ENCODE measurements at regions not wholly inside any gene's neighbourhood (a gene's known extent, or its start where the extent isn't known, plus 50 kb on each side); places are given as distances from the start of the nearest gene placed in this dataset.

GRCh38 chr3:117266806-117267205, 557.2 kb downstream of the TUSC7 start:
- Histone ChIP-seq H3K36me3 (ENCODE audit: control insufficient read depth, insufficient read depth, low read length) (no peaks in the 10 kb centered on the region), H3K79me2 (ENCODE audit: control insufficient read depth, insufficient read depth, low read length) (no peaks in the 10 kb centered on the region), H3K9me3 (replicated peaks; ENCODE audit: control insufficient read depth, insufficient read depth, low read depth, low read length) (no peaks in the 10 kb centered on the region), H2AFZ (ENCODE audit: low read depth, low read length) (no peak overlapping the region), H3K4me2 (ENCODE audit: insufficient read depth, low read length) (no peak overlapping the region), H3K4me3 (no peak overlapping the region), H4K20me1 (replicated peaks; ENCODE audit: control insufficient read depth, insufficient read depth, low read length) (no peaks in the 10 kb centered on the region), H3K9ac (ENCODE audit: insufficient read depth in 1 of 2, low read depth in 2 of 2, low read length in 2 of 2) (no peak overlapping the region), H3K27me3 (ENCODE audit: control insufficient read depth in 2 of 2, insufficient read depth in 2 of 2, low read length in 2 of 2) (no peaks in the 10 kb centered on the region), H3K9me1 (ENCODE audit: control insufficient read depth, insufficient read depth, low read length) (no peaks in the 10 kb centered on the region), H3K4me1 (replicated peaks in 1 of 2; ENCODE audit: control insufficient read depth in 2 of 2, insufficient read depth in 2 of 2, low read length in 2 of 2) (no peaks in the 10 kb centered on the region), H3K27ac (ENCODE audit: extremely low read depth, low read depth, low read length) (no peak overlapping the region)
- FAIRE-seq (no peak), ATAC-seq (no peak), DNase-seq (ENCODE audit: extremely low read depth in 1 of 4, low spot score in 3 of 4) (no peak)
- TF ChIP-seq ZNF586 (CRISPR knock-in tag; conservative IDR thresholded peaks at IDR 0.05) (no peak), IRF9 (tag; IDR thresholded peaks at IDR 0.05) (no peak), ZNF785 (CRISPR knock-in tag; IDR thresholded peaks at IDR 0.05) (no peak), NR2F6 (CRISPR knock-in tag; IDR thresholded peaks at IDR 0.05) (no peak), GTF2E2 (tag; IDR thresholded peaks at IDR 0.05) (no peak)
- no TSS peak for BruUV-seq (replicated peaks)
- CTCF ChIA-PET (ENCODE audit: low intra/inter-chr PET ratio), result no interaction called here
- intact Hi-C loops (cut with micrococcal nuclease), result no loop called here
- in situ Hi-C loops (cut with MboI), result no loop called here
- POLR2A ChIA-PET, result no interaction called here

GRCh38 chr3:117268318-117268717, 558.7 kb downstream of the TUSC7 start:
- Histone ChIP-seq H2AFZ (ENCODE audit: low read depth, low read length) (no peak overlapping the region), H3K9ac (ENCODE audit: insufficient read depth in 1 of 2, low read depth in 2 of 2, low read length in 2 of 2) (no peak overlapping the region), H3K9me3 (replicated peaks; ENCODE audit: control insufficient read depth, insufficient read depth, low read depth, low read length) (no peaks in the 10 kb centered on the region), H3K27me3 (ENCODE audit: control insufficient read depth in 2 of 2, insufficient read depth in 2 of 2, low read length in 2 of 2) (no peaks in the 10 kb centered on the region), H3K9me1 (ENCODE audit: control insufficient read depth, insufficient read depth, low read length) (no peaks in the 10 kb centered on the region), H3K4me3 (no peak overlapping the region), H3K4me1 (replicated peaks in 1 of 2; ENCODE audit: control insufficient read depth in 2 of 2, insufficient read depth in 2 of 2, low read length in 2 of 2) (no peaks in the 10 kb centered on the region), H3K36me3 (ENCODE audit: control insufficient read depth, insufficient read depth, low read length) (no peaks in the 10 kb centered on the region), H3K4me2 (ENCODE audit: insufficient read depth, low read length) (no peak overlapping the region), H3K79me2 (ENCODE audit: control insufficient read depth, insufficient read depth, low read length) (no peaks in the 10 kb centered on the region), H3K27ac (ENCODE audit: extremely low read depth, low read depth, low read length) (no peak overlapping the region), H4K20me1 (replicated peaks; ENCODE audit: control insufficient read depth, insufficient read depth, low read length) (no peaks in the 10 kb centered on the region)
- POLR2A ChIA-PET, result no interaction called here
- no peak for DNase-seq (ENCODE audit: extremely low read depth in 1 of 4, low spot score in 3 of 4)
- CTCF ChIA-PET (ENCODE audit: low intra/inter-chr PET ratio), result no interaction called here
- in situ Hi-C loops (cut with MboI), result no loop called here
- no peak for ATAC-seq
- intact Hi-C loops (cut with micrococcal nuclease), result no loop called here
- BruUV-seq (replicated peaks), result no TSS peak
- WGBS (ENCODE audit: insufficient coverage, low coverage, missing lambda C conversion rate), result 0% methylated on average over 2 of the region's 2 CpGs
- TF ChIP-seq MTA3 (IDR thresholded peaks at IDR 0.05; ENCODE audit: borderline replicate concordance), result no peak
- no peak for TF ChIP-seq ZBED1 (IDR thresholded peaks at IDR 0.05)
- TF ChIP-seq ZNF699 (CRISPR knock-in tag; IDR thresholded peaks at IDR 0.05; ENCODE audit: insufficient replicate concordance), result no peak
- no peak for TF ChIP-seq PTRF (tag; IDR thresholded peaks at IDR 0.05)
- TF ChIP-seq PRPF4 (IDR thresholded peaks at IDR 0.05; ENCODE audit: insufficient read depth, low read depth, low read length, poor library complexity, severe bottlenecking), result no peak
- TF ChIP-seq HDAC8 (tag; IDR thresholded peaks at IDR 0.05), result no peak
- no peak for FAIRE-seq

Measured in K562 (cell line).